ENCODE measurements at regions not wholly inside any gene's neighbourhood (a gene's known extent, or its start where the extent isn't known, plus 50 kb on each side); places are given as distances from the start of the nearest gene placed in this dataset.

GRCh38 chr10:29083096-29083495 is 205.8 kb upstream of the LYZL1 start:
- Histone ChIP-seq H3K27me3 (ENCODE audit: control insufficient read depth, insufficient read depth, low read length) (peaks cover 9% of the 10 kb centered on the region), H3K36me3 (ENCODE audit: control insufficient read depth, insufficient read depth, low read length) (no peaks in the 10 kb centered on the region), H3K4me3 (ENCODE audit: low read depth, low read length) (no peak overlapping the region)
- DNase-seq (ENCODE audit: low read depth), result no peak
- TF ChIP-seq CTCF (IDR thresholded peaks at IDR 0.05; ENCODE audit: insufficient read depth, low read depth, low read length), result no peak
- CTCF ChIA-PET, result interaction anchor here (0.8 kb wide), 1 partner anchor 12 kb away, joined by 3 read pairs; no protein-coding TSS in a partner anchor
- POLR2A ChIA-PET, result no interaction called here

- no peak for TF ChIP-seq CTCF (IDR thresholded peaks at IDR 0.05; ENCODE audit: insufficient read depth, low read depth, low read length)
- no peaks in the 10 kb centered on the region for H3K36me3 ChIP-seq (ENCODE audit: control insufficient read depth, insufficient read depth, low read length)
- DNase-seq (ENCODE audit: low read depth), result no peak
- H3K27me3 ChIP-seq (ENCODE audit: control insufficient read depth, insufficient read depth, low read length), result peaks cover 9% of the 10 kb centered on the region
- CTCF ChIA-PET, result no interaction called here
- POLR2A ChIA-PET, result no interaction called here
- H3K4me3 ChIP-seq (ENCODE audit: low read depth, low read length), result no peak overlapping the region
Observed at GRCh38 chr10:29084681-29085307, 204.1 kb upstream of the LYZL1 start.

- DNase-seq (ENCODE audit: low read depth), result no peak
- Histone ChIP-seq H3K4me3 (ENCODE audit: low read depth, low read length) (no peak overlapping the region), H3K36me3 (ENCODE audit: control insufficient read depth, insufficient read depth, low read length) (no peaks in the 10 kb centered on the region), H3K27me3 (ENCODE audit: control insufficient read depth, insufficient read depth, low read length) (peaks cover 7% of the 10 kb centered on the region; the same call in 1 of the 2 replicates)
- ChIA-PET CTCF (interaction anchor here (0.6 kb wide), 1 partner anchor 301 kb away, joined by 3 read pairs; no protein-coding TSS in a partner anchor), POLR2A (no interaction called here)
- no peak for TF ChIP-seq CTCF (IDR thresholded peaks at IDR 0.05; ENCODE audit: insufficient read depth, low read depth, low read length)
Observed at GRCh38 chr10:29089091-29089490, 199.8 kb upstream of the LYZL1 start.

- CTCF ChIA-PET, result interaction anchor here (0.8 kb wide), 1 partner anchor 11 kb away, joined by 3 read pairs; no protein-coding TSS in a partner anchor
- no peak for TF ChIP-seq CTCF (IDR thresholded peaks at IDR 0.05; ENCODE audit: insufficient read depth, low read depth, low read length)
- no peaks in the 10 kb centered on the region for H3K36me3 ChIP-seq (ENCODE audit: control insufficient read depth, insufficient read depth, low read length)
- no peak for DNase-seq (ENCODE audit: low read depth)
- no peak overlapping the region for H3K4me3 ChIP-seq (ENCODE audit: low read depth, low read length)
- POLR2A ChIA-PET, result no interaction called here
- H3K27me3 ChIP-seq (ENCODE audit: control insufficient read depth, insufficient read depth, low read length), result peaks cover 5% of the 10 kb centered on the region
Observed at GRCh38 chr10:29096303-29096824, 192.5 kb upstream of the LYZL1 start.

GRCh38 chr10:29098423-29098822 is 190.4 kb upstream of the LYZL1 start:
- H3K36me3 ChIP-seq (ENCODE audit: control insufficient read depth, insufficient read depth, low read length), result no peaks in the 10 kb centered on the region
- CTCF ChIA-PET, result no interaction called here
- POLR2A ChIA-PET, result no interaction called here
- H3K4me3 ChIP-seq (ENCODE audit: low read depth, low read length), result no peak overlapping the region
- TF ChIP-seq CTCF (IDR thresholded peaks at IDR 0.05; ENCODE audit: insufficient read depth, low read depth, low read length), result no peak
- DNase-seq (ENCODE audit: low read depth), result no peak
- peaks cover 5% of the 10 kb centered on the region for H3K27me3 ChIP-seq (ENCODE audit: control insufficient read depth, insufficient read depth, low read length)

All from BJ (cell line).